ENCODE measurements at regions not wholly inside any gene's neighbourhood (a gene's known extent, or its start where the extent isn't known, plus 50 kb on each side); places are given as distances from the start of the nearest gene placed in this dataset.

GRCh38 chr7:125599387-125599786, 669.8 kb upstream of the POT1 start:
- H3K4me1 ChIP-seq = no peaks in the 10 kb centered on the region
- intact Hi-C loops (cut with DNase I) = no loop called here
- H3K27me3 ChIP-seq = no peaks in the 10 kb centered on the region
- no peaks in the 10 kb centered on the region for H3K36me3 ChIP-seq
- TF ChIP-seq CTCF (IDR thresholded peaks at IDR 0.05) = no peak
- H3K9me3 ChIP-seq = no peaks in the 10 kb centered on the region
- no peak overlapping the region for H3K4me3 ChIP-seq
- H3K27ac ChIP-seq = no peak overlapping the region
- DNase-seq (ENCODE audit: low spot score in 2 of 2) = no peak

- Histone ChIP-seq H3K4me1 (no peaks in the 10 kb centered on the region), H3K9me3 (no peaks in the 10 kb centered on the region), H3K27me3 (no peaks in the 10 kb centered on the region), H3K4me3 (no peak overlapping the region), H3K36me3 (no peaks in the 10 kb centered on the region), H3K27ac (no peak overlapping the region)
- TF ChIP-seq CTCF (IDR thresholded peaks at IDR 0.05) = no peak
- DNase-seq (ENCODE audit: low spot score in 2 of 2) = no peak
- intact Hi-C loops (cut with DNase I) = no loop called here
These were observed 662.7 kb upstream of the POT1 start for GRCh38 chr7:125592331-125592730.

GRCh38 chr7:125573126-125573525, 643.5 kb upstream of the POT1 start:
- intact Hi-C loops (cut with DNase I) = no loop called here
- Histone ChIP-seq H3K36me3 (no peaks in the 10 kb centered on the region), H3K9me3 (no peaks in the 10 kb centered on the region), H3K4me1 (no peaks in the 10 kb centered on the region), H3K27ac (no peak overlapping the region), H3K4me3 (no peak overlapping the region), H3K27me3 (no peaks in the 10 kb centered on the region)
- TF ChIP-seq CTCF (IDR thresholded peaks at IDR 0.05) = no peak
- no peak for DNase-seq (ENCODE audit: low spot score in 2 of 2)

DNA sequence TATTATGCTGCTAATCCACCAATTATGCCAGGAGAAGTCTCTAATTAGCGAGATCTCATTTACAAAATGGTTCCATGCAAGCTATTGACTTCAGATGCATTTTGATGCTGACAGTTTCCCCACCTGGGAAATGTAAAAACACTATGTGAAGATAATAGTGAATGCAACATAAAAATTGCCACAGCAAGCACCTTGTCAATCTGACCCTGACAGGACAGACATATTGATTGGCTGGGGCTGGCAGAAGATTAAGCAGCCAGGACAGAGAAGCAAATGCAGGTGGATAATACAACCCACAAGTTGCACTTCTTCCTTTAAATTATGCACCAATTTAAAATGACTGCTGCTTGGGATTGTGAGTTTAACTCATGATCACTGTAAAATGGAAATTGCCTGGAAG, 642.8 kb upstream of the POT1 start:
- Histone ChIP-seq H3K4me1 (no peaks in the 10 kb centered on the region), H3K27ac (no peak overlapping the region), H3K9me3 (no peaks in the 10 kb centered on the region), H3K27me3 (no peaks in the 10 kb centered on the region), H3K36me3 (no peaks in the 10 kb centered on the region), H3K4me3 (no peak overlapping the region)
- no peak for DNase-seq (ENCODE audit: low spot score in 2 of 2)
- intact Hi-C loops (cut with DNase I) = no loop called here
- no peak for TF ChIP-seq CTCF (IDR thresholded peaks at IDR 0.05)

GRCh38 chr7:125568799-125569198, 639.2 kb upstream of the POT1 start:
- no peak for DNase-seq (ENCODE audit: low spot score in 2 of 2)
- TF ChIP-seq CTCF (IDR thresholded peaks at IDR 0.05) = no peak
- Histone ChIP-seq H3K9me3 (no peaks in the 10 kb centered on the region), H3K4me3 (no peak overlapping the region), H3K4me1 (no peaks in the 10 kb centered on the region), H3K27ac (no peak overlapping the region), H3K36me3 (no peaks in the 10 kb centered on the region), H3K27me3 (no peaks in the 10 kb centered on the region)
- intact Hi-C loops (cut with DNase I) = no loop called here

DNA sequence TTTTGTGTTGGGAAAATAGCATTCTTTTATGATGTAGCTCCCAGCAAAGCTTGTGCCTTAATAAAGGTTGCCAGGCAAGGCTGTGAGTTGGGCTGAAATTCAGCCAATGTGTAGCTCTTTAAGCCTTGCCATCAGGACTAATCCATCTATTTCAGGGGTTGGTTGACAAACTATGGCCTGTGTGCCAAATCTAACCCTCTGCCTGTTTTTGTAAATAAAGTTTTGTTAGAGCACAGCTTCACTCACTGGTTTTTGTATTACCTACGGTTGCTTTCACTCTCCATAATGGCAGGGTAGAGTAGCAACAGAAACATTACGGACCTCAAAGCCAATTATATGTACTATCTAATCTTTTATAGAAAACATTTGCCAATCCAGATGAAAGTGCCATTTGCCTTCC, 638.1 kb upstream of the POT1 start:
- Histone ChIP-seq H3K9me3 (no peaks in the 10 kb centered on the region), H3K4me1 (no peaks in the 10 kb centered on the region), H3K27me3 (no peaks in the 10 kb centered on the region), H3K36me3 (no peaks in the 10 kb centered on the region), H3K4me3 (no peak overlapping the region), H3K27ac (no peak overlapping the region)
- no peak for TF ChIP-seq CTCF (IDR thresholded peaks at IDR 0.05)
- intact Hi-C loops (cut with DNase I) = no loop called here
- no peak for DNase-seq (ENCODE audit: low spot score in 2 of 2)
